SU-DHL-6 (cell line): ENCODE measurements at regions not wholly inside any gene's neighbourhood (a gene's known extent, or its start where the extent isn't known, plus 50 kb on each side); places are given as distances from the start of the nearest gene placed in this dataset.

Source experiments
- H2AFZ ChIP-seq: fragments of 200-600 bp; sonication (generic); 2 replicates; pipeline ENCODE4 v1.6.1; 2014; ENCODE audit warnings: low read depth, mild to moderate bottlenecking, moderate library complexity, mixed read lengths, antibody characterized with exemption, low read length; ENCODE audit not compliant: severe bottlenecking
- H3F3A ChIP-seq: fragments of 200-600 bp; shearing (Covaris generic); 2 replicates; pipeline ENCODE4 v1.6.0; 2016; ENCODE audit warnings: antibody characterized with exemption, mild to moderate bottlenecking; ENCODE audit not compliant: insufficient read depth
- H3K27ac ChIP-seq: fragments of 200-600 bp; sonication (generic); 2 replicates; pipeline ENCODE4 v1.5.1; 2016; ENCODE audit warnings: low read depth, mild to moderate bottlenecking, low read length, moderate library complexity, mixed read lengths
- H3K27me3 ChIP-seq: fragments of 200-600 bp; sonication (generic), shearing (Covaris generic); 2 replicates; pipeline ENCODE4 v1.6.0; 2014; ENCODE audit warnings: mild to moderate bottlenecking, low read length
- H3K36me3 ChIP-seq: fragments of 200-600 bp; sonication (generic); 2 replicates; pipeline ENCODE4 v1.6.1; 2014; ENCODE audit warnings: mild to moderate bottlenecking, low read length, mixed read lengths
- H3K4me2 ChIP-seq: fragments of 300-600, 200-600 bp; shearing (Covaris generic), sonication (generic); 2 replicates; pipeline ENCODE4 v1.6.0; 2014; ENCODE audit warnings: low read length, low read depth, mild to moderate bottlenecking; ENCODE audit not compliant: poor library complexity, severe bottlenecking
- H3K4me3 ChIP-seq: fragments of 200-600 bp; sonication (generic); 2 replicates; pipeline ENCODE4 v1.5.1; 2014; ENCODE audit warnings: antibody characterized with exemption, low read length, mild to moderate bottlenecking, mixed read lengths; ENCODE audit not compliant: insufficient read depth, poor library complexity, severe bottlenecking
- H3K79me2 ChIP-seq: fragments of 200-600 bp; sonication (generic); 2 replicates; pipeline ENCODE4 v1.6.1; 2014; ENCODE audit warnings: mild to moderate bottlenecking, low read length, moderate library complexity; ENCODE audit not compliant: insufficient read depth
- H3K9ac ChIP-seq: fragments of 200-600 bp; sonication (generic); 2 replicates; pipeline ENCODE4 v1.7.0; 2014; ENCODE audit warnings: mild to moderate bottlenecking, low read length
- H3K9me2 ChIP-seq: fragments of 200-600 bp; sonication (generic); replicated peaks from 2 replicates; pipeline ENCODE4 v1.6.1; 2014; ENCODE audit warnings: low read length; ENCODE audit not compliant: insufficient read depth
- H3K9me3 ChIP-seq: fragments of 200-600 bp; sonication (generic); 2 replicates; pipeline ENCODE4 v1.6.1; 2014; ENCODE audit warnings: low read length, mixed read lengths; ENCODE audit not compliant: insufficient read depth
- H4K20me1 ChIP-seq: fragments of 200-600 bp; sonication (generic); 2 replicates; pipeline ENCODE4 v1.6.1; 2014; ENCODE audit warnings: low read depth, mild to moderate bottlenecking, antibody characterized with exemption, low read length, moderate library complexity, mixed read lengths
- EZH2phosphoT487 ChIP-seq: fragments of 200-600 bp; sonication (generic), shearing (Covaris generic); conservative IDR thresholded peaks from 2 replicates; pipeline ENCODE4 v1.6.1; 2018; ENCODE audit warnings: mild to moderate bottlenecking, antibody characterized with exemption, low read length, moderate library complexity, mixed read lengths
- TF ChIP-seq, protein P1 (sequence below): fragments of 200-600 bp; sonication (generic); IDR thresholded peaks from one replicate; pipeline ENCODE4 v1.5.1; 2017; ENCODE audit warnings: antibody characterized with exemption, mild to moderate bottlenecking, low read length, moderate library complexity; ENCODE audit not compliant: insufficient read depth, poor library complexity, severe bottlenecking

GRCh38 chr10:131559450-131559911, 248.0 kb upstream of the TCERG1L start:
- Histone ChIP-seq H3K27ac (no peak overlapping the region), H3K9ac (no peak overlapping the region), H3K36me3 (no peaks in the 10 kb centered on the region), H3F3A (no peaks in the 10 kb centered on the region), H2AFZ (no peak overlapping the region), H3K9me2 (no peaks in the 10 kb centered on the region), H3K9me3 (0 out of 2 replicates have a peak, but pooled peaks cover 6% of the 10 kb centered on the region), H3K79me2 (no peaks in the 10 kb centered on the region), H3K4me3 (no peak overlapping the region), H4K20me1 (no peaks in the 10 kb centered on the region), H3K4me2 (no peak overlapping the region), H3K27me3 (no peaks in the 10 kb centered on the region)
- TF ChIP-seq EZH2phosphoT487: no peak
- TF ChIP-seq, protein P1, sequence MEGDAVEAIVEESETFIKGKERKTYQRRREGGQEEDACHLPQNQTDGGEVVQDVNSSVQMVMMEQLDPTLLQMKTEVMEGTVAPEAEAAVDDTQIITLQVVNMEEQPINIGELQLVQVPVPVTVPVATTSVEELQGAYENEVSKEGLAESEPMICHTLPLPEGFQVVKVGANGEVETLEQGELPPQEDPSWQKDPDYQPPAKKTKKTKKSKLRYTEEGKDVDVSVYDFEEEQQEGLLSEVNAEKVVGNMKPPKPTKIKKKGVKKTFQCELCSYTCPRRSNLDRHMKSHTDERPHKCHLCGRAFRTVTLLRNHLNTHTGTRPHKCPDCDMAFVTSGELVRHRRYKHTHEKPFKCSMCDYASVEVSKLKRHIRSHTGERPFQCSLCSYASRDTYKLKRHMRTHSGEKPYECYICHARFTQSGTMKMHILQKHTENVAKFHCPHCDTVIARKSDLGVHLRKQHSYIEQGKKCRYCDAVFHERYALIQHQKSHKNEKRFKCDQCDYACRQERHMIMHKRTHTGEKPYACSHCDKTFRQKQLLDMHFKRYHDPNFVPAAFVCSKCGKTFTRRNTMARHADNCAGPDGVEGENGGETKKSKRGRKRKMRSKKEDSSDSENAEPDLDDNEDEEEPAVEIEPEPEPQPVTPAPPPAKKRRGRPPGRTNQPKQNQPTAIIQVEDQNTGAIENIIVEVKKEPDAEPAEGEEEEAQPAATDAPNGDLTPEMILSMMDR: no peak

DNA sequence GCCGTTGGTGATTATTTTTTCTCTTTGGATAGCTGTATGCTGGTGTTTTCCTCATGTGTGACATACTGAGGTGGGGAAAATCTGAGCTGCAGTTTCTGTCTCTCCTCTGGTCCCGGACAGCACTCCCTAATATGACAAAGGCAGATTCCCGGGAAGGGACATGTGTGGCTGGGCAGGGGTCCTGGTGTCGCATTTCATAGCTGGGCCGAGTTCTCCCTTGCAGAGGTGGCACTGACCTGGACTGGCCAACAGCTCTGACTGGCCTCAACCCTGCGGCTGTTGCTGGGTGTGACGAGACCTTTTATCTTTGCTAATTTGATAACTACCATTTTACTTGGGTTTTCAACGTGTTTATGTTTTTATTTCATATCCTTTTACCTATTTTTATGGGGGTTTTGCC, 248.6 kb upstream of the TCERG1L start:
- no peaks in the 10 kb centered on the region for H3K9me2 ChIP-seq
- no peaks in the 10 kb centered on the region for H3K79me2 ChIP-seq
- no peak overlapping the region for H2AFZ ChIP-seq
- H3K9me3 ChIP-seq: 0 out of 2 replicates have a peak, but pooled peaks cover 6% of the 10 kb centered on the region
- TF ChIP-seq, protein P1: no peak
- no peak for TF ChIP-seq EZH2phosphoT487
- H3K27me3 ChIP-seq: no peaks in the 10 kb centered on the region
- no peaks in the 10 kb centered on the region for H4K20me1 ChIP-seq
- no peak overlapping the region for H3K4me3 ChIP-seq
- no peaks in the 10 kb centered on the region for H3F3A ChIP-seq
- H3K27ac ChIP-seq: no peak overlapping the region
- H3K9ac ChIP-seq: no peak overlapping the region
- H3K4me2 ChIP-seq: no peak overlapping the region
- H3K36me3 ChIP-seq: no peaks in the 10 kb centered on the region

- Histone ChIP-seq H3K9me2 (no peaks in the 10 kb centered on the region), H2AFZ (no peak overlapping the region), H4K20me1 (no peaks in the 10 kb centered on the region), H3K9ac (no peak overlapping the region), H3K9me3 (peaks cover 9% of the 10 kb centered on the region; the same call in 1 of the 2 replicates), H3K4me2 (no peak overlapping the region), H3K79me2 (no peaks in the 10 kb centered on the region), H3F3A (no peaks in the 10 kb centered on the region), H3K4me3 (no peak overlapping the region), H3K27ac (no peak overlapping the region), H3K36me3 (no peaks in the 10 kb centered on the region), H3K27me3 (no peaks in the 10 kb centered on the region)
- no peak for TF ChIP-seq EZH2phosphoT487
- TF ChIP-seq, protein P1: no peak
Observed at GRCh38 chr10:131560706-131561355, 249.3 kb upstream of the TCERG1L start.
